Tibial nerve (tissue), 4 donors: ENCODE measurements at regions not wholly inside any gene's neighbourhood (a gene's known extent, or its start where the extent isn't known, plus 50 kb on each side); places are given as distances from the start of the nearest gene placed in this dataset.

ENCODE experiments used
- CTCF ChIP-seq, 5 experiments: fragments of 200-600 bp in 3 of 5; fragments of 450-650 bp in 2 of 5; sonication (generic) in 3 of 5; IDR thresholded peaks; one replicate each; pipeline ENCODE4 v1.5.1; 2016 to 2019; ENCODE audit warnings: antibody characterized with exemption in 5 of 5, mild to moderate bottlenecking in 3 of 5, moderate library complexity in 2 of 5
- EP300 ChIP-seq, 2 donors: sonication (generic); formaldehyde crosslinking; IDR thresholded peaks; one replicate each; pipeline ENCODE4 v1.6.1; 2017; ENCODE audit warnings: antibody characterized with exemption in 2 of 2, mild to moderate bottlenecking in 1 of 2
- POLR2A ChIP-seq, 2 donors: fragments of 450-650 bp; IDR thresholded peaks; one replicate each; pipeline ENCODE4 v1.6.1; 2017; ENCODE audit warnings: antibody characterized with exemption in 2 of 2, mild to moderate bottlenecking in 2 of 2, moderate library complexity in 2 of 2

- TF ChIP-seq EP300 (IDR thresholded peaks at IDR 0.05) (peak; percentile 49 to 50), CTCF (IDR thresholded peaks at IDR 0.05) (no peak), POLR2A (IDR thresholded peaks at IDR 0.05) (no peak)
These were observed 55.1 kb upstream of the TRA2B start for GRCh38 chr3:185992831-185993374.
